Erythroblast (primary cell): ENCODE measurements at regions not wholly inside any gene's neighbourhood (a gene's known extent, or its start where the extent isn't known, plus 50 kb on each side); places are given as distances from the start of the nearest gene placed in this dataset.

Experiments
- DNase-seq, 2 experiments: peaks; one replicate each; lab custom pipeline; 2025; lab: John Stamatoyannopoulos, UW
- GATA1 ChIP-seq: IDR thresholded peaks from 2 replicates; pipeline ENCODE4 v1.6.1; 2011; ENCODE audit warnings: low read depth, mild to moderate bottlenecking, control low read depth, low read length, moderate library complexity
- POLR2A ChIP-seq: IDR thresholded peaks from 2 replicates; pipeline ENCODE4 v1.6.1; 2011; ENCODE audit warnings: mild to moderate bottlenecking, low read length

GRCh38 chr6:105769987-105770386 lies 316.1 kb upstream of the PRDM1 start:
- DNase-seq, result no peak
- TF ChIP-seq POLR2A (no peak), GATA1 (no peak)

GRCh38 chr6:105769197-105769596 lies 316.9 kb upstream of the PRDM1 start:
- no peak for DNase-seq
- TF ChIP-seq GATA1 (no peak), POLR2A (no peak)

GRCh38 chr6:105767541-105767940 lies 318.6 kb upstream of the PRDM1 start:
- no peak for TF ChIP-seq POLR2A
- DNase-seq, result no peak

- DNase-seq, result no peak
- no peak for TF ChIP-seq POLR2A
- TF ChIP-seq GATA1, result no peak
Measured at GRCh38 chr6:105765239-105765638, 320.9 kb upstream of the PRDM1 start.

GRCh38 chr6:105764315-105764714 lies 321.8 kb upstream of the PRDM1 start:
- no peak for TF ChIP-seq GATA1
- DNase-seq, result no peak

- no peak for DNase-seq
- TF ChIP-seq GATA1 (no peak), POLR2A (no peak)
Measured at GRCh38 chr6:105763866-105764265, 322.3 kb upstream of the PRDM1 start.

- TF ChIP-seq POLR2A, result no peak
- TF ChIP-seq GATA1, result no peak
Measured at GRCh38 chr6:105760746-105761145, 325.4 kb upstream of the PRDM1 start.

GRCh38 chr6:105759946-105760345 lies 326.2 kb upstream of the PRDM1 start:
- DNase-seq, result no peak
- TF ChIP-seq POLR2A (no peak), GATA1 (no peak)

More at GRCh38 chr6:105760746-105761145, 325.4 kb upstream of the PRDM1 start:
- DNase-seq, result no peak

- TF ChIP-seq GATA1 (no peak), POLR2A (no peak)
- no peak for DNase-seq
Measured at GRCh38 chr6:105759015-105759414, 327.1 kb upstream of the PRDM1 start.

GRCh38 chr6:105757512-105758200 lies 328.5 kb upstream of the PRDM1 start:
- TF ChIP-seq POLR2A, result no peak
- no peak for TF ChIP-seq GATA1
- no peak for DNase-seq

GRCh38 chr6:105755885-105756284 lies 330.3 kb upstream of the PRDM1 start:
- DNase-seq, result no peak
- no peak for TF ChIP-seq POLR2A
- TF ChIP-seq GATA1, result no peak

- no peak for TF ChIP-seq POLR2A
- no peak for TF ChIP-seq GATA1
- DNase-seq, result no peak
Measured at GRCh38 chr6:105753620-105754211, 332.4 kb upstream of the PRDM1 start.

GRCh38 chr6:105753207-105753606 lies 332.9 kb upstream of the PRDM1 start:
- TF ChIP-seq GATA1 (no peak), POLR2A (no peak)
- DNase-seq, result no peak

- DNase-seq, result no peak
- TF ChIP-seq GATA1 (no peak), POLR2A (no peak)
Measured at GRCh38 chr6:105750089-105750488, 336.0 kb upstream of the PRDM1 start.

- DNase-seq, result peak in 1 of 2 experiments; percentile 14
- TF ChIP-seq POLR2A, result no peak
- TF ChIP-seq GATA1, result no peak
Measured at GRCh38 chr6:105748737-105749161, 337.4 kb upstream of the PRDM1 start.
